GM12864 (cell line): ENCODE measurements at regions not wholly inside any gene's neighbourhood (a gene's known extent, or its start where the extent isn't known, plus 50 kb on each side); places are given as distances from the start of the nearest gene placed in this dataset.

Experiments
- DNase-seq: peaks from one replicate; pipeline ENCODE4 v3.0.0-alpha.2; 2011; ENCODE audit warnings: low read depth
- H3K4me3 ChIP-seq: 2 replicates; pipeline ENCODE4 v1.5.1; 2011; ENCODE audit warnings: mild to moderate bottlenecking, low read depth, low read length, control low read depth
- CTCF ChIP-seq: IDR thresholded peaks from 2 replicates; pipeline ENCODE4 v1.5.1; 2011; ENCODE audit warnings: low read depth, mild to moderate bottlenecking, moderate library complexity, low read length, control low read depth, inconsistent platforms; ENCODE audit errors: missing control alignments

GRCh38 chr1:224535641-224536040 is 80.5 kb upstream of the CNIH3 start:
- H3K4me3 ChIP-seq: no peak overlapping the region
- no peak for DNase-seq
- no peak for TF ChIP-seq CTCF

GRCh38 chr1:224539971-224540370 is 76.1 kb upstream of the CNIH3 start:
- TF ChIP-seq CTCF: no peak
- no peak overlapping the region for H3K4me3 ChIP-seq
- no peak for DNase-seq

GRCh38 chr1:224540535-224540934 is 75.6 kb upstream of the CNIH3 start:
- no peak overlapping the region for H3K4me3 ChIP-seq
- no peak for TF ChIP-seq CTCF
- DNase-seq: no peak

GRCh38 chr1:224541072-224541790 is 74.9 kb upstream of the CNIH3 start:
- no peak for DNase-seq
- H3K4me3 ChIP-seq: no peak overlapping the region
- TF ChIP-seq CTCF: no peak

GRCh38 chr1:224541901-224542630 is 74.1 kb upstream of the CNIH3 start:
- no peak for TF ChIP-seq CTCF
- no peak for DNase-seq
- no peak overlapping the region for H3K4me3 ChIP-seq

GRCh38 chr1:224542783-224543440 is 73.2 kb upstream of the CNIH3 start:
- no peak for DNase-seq
- TF ChIP-seq CTCF: no peak
- no peak overlapping the region for H3K4me3 ChIP-seq
